OCI-LY1 (cell line): ENCODE measurements at regions not wholly inside any gene's neighbourhood (a gene's known extent, or its start where the extent isn't known, plus 50 kb on each side); places are given as distances from the start of the nearest gene placed in this dataset.

ENCODE experiments used
- H2AFZ ChIP-seq: fragments of 200-600 bp; sonication (generic), shearing (Covaris generic); 2 replicates; pipeline ENCODE4 v1.6.0; 2014; ENCODE audit warnings: antibody characterized with exemption, mild to moderate bottlenecking, low read length
- H3F3A ChIP-seq: fragments of 200-600 bp; sonication (generic), shearing (Covaris generic); 2 replicates; pipeline ENCODE4 v1.6.0; 2014; ENCODE audit warnings: mild to moderate bottlenecking, antibody characterized with exemption, low read length, moderate library complexity; ENCODE audit not compliant: insufficient read depth
- H3K27ac ChIP-seq: fragments of 200-600 bp; sonication (generic); 2 replicates; pipeline ENCODE4 v1.5.1; 2014; ENCODE audit warnings: low read length, mixed run types, mild to moderate bottlenecking, low read depth; ENCODE audit not compliant: poor library complexity, severe bottlenecking
- H3K27me3 ChIP-seq: fragments of 200-600 bp; sonication (generic); 2 replicates; pipeline ENCODE4 v1.6.0; 2014; ENCODE audit warnings: antibody characterized with exemption, mild to moderate bottlenecking, low read length, moderate library complexity; ENCODE audit not compliant: insufficient read depth
- H3K36me3 ChIP-seq: fragments of 200-600 bp; sonication (generic); 2 replicates; pipeline ENCODE4 v1.6.1; 2014; ENCODE audit warnings: mild to moderate bottlenecking, antibody characterized with exemption, low read length, moderate library complexity, mixed read lengths; ENCODE audit not compliant: insufficient read depth
- H3K4me1 ChIP-seq: fragments of 200-600 bp; sonication (generic); 2 replicates; pipeline ENCODE4 v1.5.1; 2014; ENCODE audit warnings: mild to moderate bottlenecking, low read length, moderate library complexity; ENCODE audit not compliant: insufficient read depth, severe bottlenecking
- H3K4me2 ChIP-seq: fragments of 200-600 bp; sonication (generic), shearing (Covaris generic); 2 replicates; pipeline ENCODE4 v1.6.1; 2014; ENCODE audit warnings: low read length
- H3K4me3 ChIP-seq: fragments of 200-600 bp; sonication (generic); 2 replicates; pipeline ENCODE4 v1.5.1; 2014; ENCODE audit warnings: low read length, low read depth, mild to moderate bottlenecking, mixed read lengths; ENCODE audit not compliant: poor library complexity, severe bottlenecking
- H3K79me2 ChIP-seq: fragments of 200-600 bp; shearing (Covaris generic); 2 replicates; pipeline ENCODE4 v1.6.1; 2016; ENCODE audit warnings: mixed run types, low read length, mixed read lengths; ENCODE audit not compliant: insufficient read depth
- H3K9ac ChIP-seq: fragments of 200-600 bp; sonication (generic), shearing (Covaris generic); 2 replicates; pipeline ENCODE4 v1.6.1; 2014; ENCODE audit warnings: mild to moderate bottlenecking, low read length, mixed read lengths
- H3K9me2 ChIP-seq: fragments of 200-600 bp; sonication (generic), shearing (Covaris generic); 2 replicates; pipeline ENCODE4 v1.6.1; 2014; ENCODE audit warnings: low read depth, mild to moderate bottlenecking, low read length, mixed read lengths
- H3K9me3 ChIP-seq: fragments of 200-600 bp; shearing (Covaris generic); 2 replicates; pipeline ENCODE4 v1.6.1; 2014; ENCODE audit warnings: low read length, mixed read lengths
- H4K20me1 ChIP-seq: fragments of 200-600 bp; sonication (generic), shearing (Covaris generic); 2 replicates; pipeline ENCODE4 v1.6.0; 2016; ENCODE audit warnings: mild to moderate bottlenecking, low read length; ENCODE audit not compliant: insufficient read depth
- CTCF ChIP-seq: fragments of 200-600 bp; sonication (generic), shearing (Covaris generic); IDR thresholded peaks from 2 replicates; pipeline ENCODE4 v1.5.1; 2017; ENCODE audit warnings: mild to moderate bottlenecking, antibody characterized with exemption, low read length, moderate library complexity, mixed read lengths
- EZH2 ChIP-seq: fragments of 200-600 bp; sonication (generic), shearing (Covaris generic); IDR thresholded peaks from 2 replicates; pipeline ENCODE4 v1.8.0; 2017; ENCODE audit warnings: borderline replicate concordance, mixed run types, mild to moderate bottlenecking, antibody characterized with exemption, low read length, moderate library complexity, mixed read lengths

- Histone ChIP-seq H4K20me1 (no peaks in the 10 kb centered on the region), H3F3A (no peaks in the 10 kb centered on the region), H3K9me3 (no peaks in the 10 kb centered on the region), H2AFZ (no peak overlapping the region), H3K4me3 (no peak overlapping the region), H3K9ac (no peak overlapping the region), H3K79me2 (no peaks in the 10 kb centered on the region), H3K36me3 (no peaks in the 10 kb centered on the region), H3K27ac (no peak overlapping the region), H3K9me2 (no peaks in the 10 kb centered on the region), H3K4me1 (no peaks in the 10 kb centered on the region), H3K27me3 (no peaks in the 10 kb centered on the region), H3K4me2 (no peak overlapping the region)
- TF ChIP-seq CTCF (no peak), EZH2 (no peak)
These were observed 542.8 kb downstream of the DSC3 start for GRCh38 chr18:30499721-30500120.

GRCh38 chr18:30492552-30493129 lies 549.9 kb downstream of the DSC3 start:
- Histone ChIP-seq H2AFZ (no peak overlapping the region), H3K4me2 (no peak overlapping the region), H3K27me3 (no peaks in the 10 kb centered on the region), H3K79me2 (no peaks in the 10 kb centered on the region), H3K27ac (no peak overlapping the region), H4K20me1 (no peaks in the 10 kb centered on the region), H3K9ac (no peak overlapping the region), H3K9me3 (no peaks in the 10 kb centered on the region), H3K9me2 (no peaks in the 10 kb centered on the region), H3K36me3 (no peaks in the 10 kb centered on the region), H3F3A (no peaks in the 10 kb centered on the region), H3K4me1 (no peaks in the 10 kb centered on the region), H3K4me3 (no peak overlapping the region)
- TF ChIP-seq EZH2 (no peak), CTCF (no peak)

GRCh38 chr18:30491815-30492551 lies 550.6 kb downstream of the DSC3 start:
- no peak overlapping the region for H3K9ac ChIP-seq
- H3K36me3 ChIP-seq, result no peaks in the 10 kb centered on the region
- H3K27ac ChIP-seq, result no peak overlapping the region
- H3K79me2 ChIP-seq, result no peaks in the 10 kb centered on the region
- no peak overlapping the region for H3K4me3 ChIP-seq
- no peaks in the 10 kb centered on the region for H3K27me3 ChIP-seq
- H3K4me1 ChIP-seq, result no peaks in the 10 kb centered on the region
- no peak overlapping the region for H2AFZ ChIP-seq
- TF ChIP-seq EZH2, result no peak
- TF ChIP-seq CTCF, result no peak
- no peaks in the 10 kb centered on the region for H4K20me1 ChIP-seq
- no peaks in the 10 kb centered on the region for H3K9me2 ChIP-seq
- H3K9me3 ChIP-seq, result no peaks in the 10 kb centered on the region
- H3K4me2 ChIP-seq, result no peak overlapping the region
- H3F3A ChIP-seq, result no peaks in the 10 kb centered on the region
